K562 (cell line): ENCODE measurements at regions not wholly inside any gene's neighbourhood (a gene's known extent, or its start where the extent isn't known, plus 50 kb on each side); places are given as distances from the start of the nearest gene placed in this dataset.

Experiments used
- ATAC-seq: fragments of 200-7000 bp; cut with Tn5 transposase; 3 replicates; pipeline ENCODE4 v1.9.1; 2020; ENCODE audit warnings: moderate library complexity
- BruUV-seq: library from RNA; stranded (reverse); fragments of 400-500 nt; replicated peaks from 2 replicates; lab custom pipeline; 2021; lab: Mats Ljungman, UMichigan
- CTCF ChIA-PET: fragments of 300-600 bp; formaldehyde crosslinking; extraction: SDS; loops from one replicate; lab custom pipeline; 2021; ENCODE audit warnings: low intra/inter-chr PET ratio; lab: Yijun Ruan, JAX
- POLR2A ChIA-PET: fragments of 300-600, 350-650 bp; sonication (Branson Sonifier 250); formaldehyde crosslinking; extraction: SDS; loops from one replicate; lab custom pipeline; 2021; ENCODE audit warnings: antibody characterized with exemption, inconsistent platforms; lab: Yijun Ruan, JAX
- DNase-seq, 4 experiments: peaks; one replicate each; pipeline versions ENCODE4 v3.0.0 to v3.0.0-alpha.2; 2011 to 2018; ENCODE audit warnings: low spot score in 3 of 4, mixed read lengths in 3 of 4; ENCODE audit errors: extremely low read depth in 1 of 4
- FAIRE-seq: peaks from 2 replicates; lab custom pipeline; 2011; peaks lifted over from hg19 to GRCh38; lab: Jason Lieb, UNC
- H2AFZ ChIP-seq: 2 replicates; pipeline ENCODE4 v1.6.0; 2011; ENCODE audit warnings: low read depth, low read length, control low read depth, inconsistent platforms
- H3K27ac ChIP-seq: fragments of 200-600 bp; 3 replicates; pipeline ENCODE4 v1.8.0; 2011; ENCODE audit warnings: low read depth, mild to moderate bottlenecking, control low read depth, inconsistent platforms, low read length, moderate library complexity, mixed read lengths; ENCODE audit errors: extremely low read depth
- H3K27me3 ChIP-seq, 2 experiments: fragments of 300-600 bp in 1 of 2; 2 replicates in 1 of 2; 3 replicates in 1 of 2; pipeline versions ENCODE4 v1.6.0 to v1.8.0; 2011; ENCODE audit warnings: inconsistent platforms in 2 of 2, low read length in 2 of 2, mild to moderate bottlenecking in 1 of 2, mixed read lengths in 1 of 2, moderate library complexity in 1 of 2; ENCODE audit not compliant: control insufficient read depth in 2 of 2, insufficient read depth in 2 of 2
- H3K36me3 ChIP-seq: fragments of 300-600 bp; 3 replicates; pipeline ENCODE4 v1.8.0; 2011; ENCODE audit warnings: mild to moderate bottlenecking, low read length, inconsistent platforms; ENCODE audit not compliant: control insufficient read depth, insufficient read depth
- H3K4me1 ChIP-seq, 2 experiments: fragments of 200-600 bp in 1 of 2; replicated peaks in 1 of 2; 2 replicates in 1 of 2; 3 replicates in 1 of 2; pipeline versions ENCODE4 v1.5.1 to v1.8.0; 2011; ENCODE audit warnings: inconsistent platforms in 2 of 2, low read length in 2 of 2, mild to moderate bottlenecking in 1 of 2, mixed read lengths in 1 of 2, moderate library complexity in 1 of 2; ENCODE audit not compliant: control insufficient read depth in 2 of 2, insufficient read depth in 2 of 2
- H3K4me2 ChIP-seq: 2 replicates; pipeline ENCODE4 v1.6.1; 2011; ENCODE audit warnings: low read length, control low read depth, inconsistent platforms, mixed read lengths; ENCODE audit not compliant: insufficient read depth
- H3K4me3 ChIP-seq: fragments of 200-600 bp; sonication (generic), shearing (Covaris generic); 2 replicates; pipeline ENCODE4 v1.5.1; 2016; ENCODE audit warnings: control low read depth, inconsistent platforms
- H3K79me2 ChIP-seq: fragments of 200-600 bp; 3 replicates; pipeline ENCODE4 v1.8.0; 2011; ENCODE audit warnings: low read length, inconsistent platforms; ENCODE audit not compliant: control insufficient read depth, insufficient read depth
- H3K9ac ChIP-seq, 2 experiments: 2 replicates each; pipeline versions ENCODE4 v1.6.0 to v1.6.1; 2011; ENCODE audit warnings: low read depth in 2 of 2, low read length in 2 of 2, control low read depth in 1 of 2, inconsistent platforms in 1 of 2, mild to moderate bottlenecking in 1 of 2, mixed read lengths in 1 of 2; ENCODE audit not compliant: insufficient read depth in 1 of 2
- H3K9me1 ChIP-seq: one replicate; pipeline ENCODE4 v1.6.0; 2011; ENCODE audit warnings: inconsistent platforms, mild to moderate bottlenecking, low read length, moderate library complexity; ENCODE audit not compliant: control insufficient read depth, insufficient read depth
- H3K9me3 ChIP-seq: replicated peaks from 2 replicates; pipeline ENCODE4 v1.5.1; 2011; ENCODE audit warnings: low read depth, low read length, inconsistent platforms; ENCODE audit not compliant: control insufficient read depth, insufficient read depth
- H4K20me1 ChIP-seq: replicated peaks from 2 replicates; pipeline ENCODE4 v1.6.1; 2011; ENCODE audit warnings: low read length, inconsistent platforms, mixed read lengths; ENCODE audit not compliant: control insufficient read depth, insufficient read depth
- ARID1B ChIP-seq: fragments of 450-650 bp; IDR thresholded peaks from 2 replicates; pipeline ENCODE4 v1.6.1; 2016; ENCODE audit warnings: antibody characterized with exemption, mild to moderate bottlenecking, inconsistent platforms
- DACH1 ChIP-seq: fragments of 450-650 bp; IDR thresholded peaks from 2 replicates; pipeline ENCODE4 v1.6.1; 2018; ENCODE audit not compliant: partially characterized antibody
- DDX20 ChIP-seq: fragments of 450-650 bp; IDR thresholded peaks from 2 replicates; pipeline ENCODE4 v1.6.1; 2016; ENCODE audit warnings: missing genetic modification characterization, low read depth, mild to moderate bottlenecking, missing compliant biosample characterization, moderate library complexity
- FUS ChIP-seq: fragments of 200-400 bp; formaldehyde crosslinking; optimal IDR thresholded peaks from 2 replicates; pipeline ENCODE3; 2017; ENCODE audit warnings: low read depth, low read length
- HNRNPL ChIP-seq: fragments of 200-400 bp; formaldehyde crosslinking; IDR thresholded peaks from 2 replicates; pipeline ENCODE4 v1.6.1; 2017; ENCODE audit warnings: low read depth, mild to moderate bottlenecking, low read length
- KHSRP ChIP-seq: fragments of 450-650 bp; IDR thresholded peaks from 2 replicates; pipeline ENCODE4 v1.6.1; 2017
- MEF2A ChIP-seq: IDR thresholded peaks from 2 replicates; pipeline ENCODE4 v1.6.1; 2011; ENCODE audit warnings: low read depth, mild to moderate bottlenecking, low read length, moderate library complexity; ENCODE audit not compliant: control insufficient read depth
- PHB ChIP-seq: fragments of 250-450 bp; sonication (Bioruptor Pico); IDR thresholded peaks from 2 replicates; pipeline ENCODE4 v1.5.0; 2021
- POLR2G ChIP-seq: fragments of 200-400 bp; formaldehyde crosslinking; IDR thresholded peaks from 2 replicates; pipeline ENCODE4 v1.6.1; 2017; ENCODE audit warnings: low read depth, mild to moderate bottlenecking, antibody characterized with exemption, low read length, moderate library complexity
- PTBP1 ChIP-seq: fragments of 200-400 bp; formaldehyde crosslinking; IDR thresholded peaks from 2 replicates; pipeline ENCODE4 v1.6.1; 2017; ENCODE audit warnings: low read depth, low read length
- ZC3H4 ChIP-seq: sonication (generic); formaldehyde crosslinking; IDR thresholded peaks from 2 replicates; pipeline ENCODE4 v1.9.0; 2021; ENCODE audit warnings: missing genetic modification reagents, borderline replicate concordance
- WGBS: fragments of 100-300 bp; shearing (Covaris generic); methylation state at CpG from one replicate; pipeline ENCODE4 v1.1.6; 2016; ENCODE audit warnings: low coverage, mixed read lengths; ENCODE audit not compliant: insufficient coverage; ENCODE audit errors: missing lambda C conversion rate; 5-methylcytosine and 5-hydroxymethylcytosine counted together
- in situ Hi-C: fragments of 300-500 bp; cut with MboI; formaldehyde crosslinking; loops from 4 replicates; pipeline ENCODE4 v1.15.0; 2018; ENCODE audit warnings: inconsistent platforms, mixed read lengths
- intact Hi-C: fragments of 100-400 bp; cut with micrococcal nuclease; formaldehyde crosslinking; loops from 2 replicates; pipeline ENCODE4 v1.14.2; 2022
- TF ChIP-seq, protein P1 (sequence below): fragments of 250-450 bp; sonication (Bioruptor Pico); IDR thresholded peaks from 2 replicates; pipeline ENCODE4 v1.4.0; 2020; ENCODE audit warnings: borderline replicate concordance
- TF ChIP-seq, protein P2 (sequence below), 2 experiments: fragments of 450-650 bp in 1 of 2; sonication (generic) in 1 of 2; formaldehyde crosslinking in 1 of 2; IDR thresholded peaks; 2 replicates each; pipeline versions ENCODE4 v1.7.1 to v1.9.0; 2016 to 2022; ENCODE audit warnings: inconsistent platforms in 1 of 2, mild to moderate bottlenecking in 1 of 2, missing genetic modification reagents in 1 of 2

DNA sequence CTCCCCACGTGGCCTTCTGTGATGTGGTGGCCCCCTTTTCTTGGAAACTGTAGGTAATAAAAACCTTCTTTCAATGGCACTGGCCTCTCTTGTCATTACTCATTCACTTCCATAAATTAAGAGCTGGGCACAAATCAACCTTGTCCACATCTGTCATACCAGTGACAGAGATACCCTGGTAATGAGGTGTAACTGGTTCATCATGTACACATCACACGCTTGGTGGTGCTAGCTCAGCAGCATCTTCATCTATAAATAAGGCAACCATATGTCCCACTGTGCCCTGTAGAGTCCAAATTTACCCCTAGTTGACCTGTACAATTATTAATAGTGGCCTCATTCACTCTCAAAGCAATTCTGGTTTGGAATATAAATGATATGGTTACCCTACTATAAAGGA is 245.6 kb downstream of the HIVEP2 start:
- Histone ChIP-seq H2AFZ (no peak overlapping the region), H3K4me1 (no peaks in the 10 kb centered on the region; a peak in 2 of 5 replicates), H3K36me3 (no peaks in the 10 kb centered on the region), H3K27me3 (peaks cover 0 to 16% of the 10 kb centered on the region in 2 experiments; a peak in 3 of 5 replicates), H3K79me2 (no peaks in the 10 kb centered on the region), H3K4me3 (no peak overlapping the region), H3K4me2 (no peak overlapping the region), H4K20me1 (no peaks in the 10 kb centered on the region), H3K27ac (no peak overlapping the region), H3K9ac (no peak overlapping the region), H3K9me3 (no peaks in the 10 kb centered on the region), H3K9me1 (no peaks in the 10 kb centered on the region)
- ATAC-seq (no peak), FAIRE-seq (no peak), DNase-seq (no peak)
- intact Hi-C loops (no loop called here), in situ Hi-C loops (loop anchor here (25.0 kb wide), 1 partner anchor 588 kb away; no protein-coding TSS in a partner anchor)
- POLR2A ChIA-PET = no interaction called here
- CTCF ChIA-PET = no interaction called here
- 0% methylated on average over 2 of the region's 2 CpGs for WGBS
- no TSS peak for BruUV-seq
- TF ChIP-seq, protein P1, sequence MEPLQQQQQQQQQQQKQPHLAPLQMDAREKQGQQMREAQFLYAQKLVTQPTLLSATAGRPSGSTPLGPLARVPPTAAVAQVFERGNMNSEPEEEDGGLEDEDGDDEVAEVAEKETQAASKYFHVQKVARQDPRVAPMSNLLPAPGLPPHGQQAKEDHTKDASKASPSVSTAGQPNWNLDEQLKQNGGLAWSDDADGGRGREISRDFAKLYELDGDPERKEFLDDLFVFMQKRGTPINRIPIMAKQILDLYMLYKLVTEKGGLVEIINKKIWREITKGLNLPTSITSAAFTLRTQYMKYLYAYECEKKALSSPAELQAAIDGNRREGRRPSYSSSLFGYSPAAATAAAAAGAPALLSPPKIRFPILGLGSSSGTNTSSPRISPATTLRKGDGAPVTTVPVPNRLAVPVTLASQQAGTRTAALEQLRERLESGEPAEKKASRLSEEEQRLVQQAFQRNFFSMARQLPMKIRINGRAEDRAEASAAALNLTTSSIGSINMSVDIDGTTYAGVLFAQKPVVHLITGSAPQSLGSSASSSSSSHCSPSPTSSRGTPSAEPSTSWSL (CRISPR knock-in tag) = no peak
- TF ChIP-seq PTBP1 = no peak
- TF ChIP-seq ARID1B = no peak
- no peak for TF ChIP-seq DACH1
- no peak for TF ChIP-seq FUS
- no peak for TF ChIP-seq POLR2G
- TF ChIP-seq, protein P2, sequence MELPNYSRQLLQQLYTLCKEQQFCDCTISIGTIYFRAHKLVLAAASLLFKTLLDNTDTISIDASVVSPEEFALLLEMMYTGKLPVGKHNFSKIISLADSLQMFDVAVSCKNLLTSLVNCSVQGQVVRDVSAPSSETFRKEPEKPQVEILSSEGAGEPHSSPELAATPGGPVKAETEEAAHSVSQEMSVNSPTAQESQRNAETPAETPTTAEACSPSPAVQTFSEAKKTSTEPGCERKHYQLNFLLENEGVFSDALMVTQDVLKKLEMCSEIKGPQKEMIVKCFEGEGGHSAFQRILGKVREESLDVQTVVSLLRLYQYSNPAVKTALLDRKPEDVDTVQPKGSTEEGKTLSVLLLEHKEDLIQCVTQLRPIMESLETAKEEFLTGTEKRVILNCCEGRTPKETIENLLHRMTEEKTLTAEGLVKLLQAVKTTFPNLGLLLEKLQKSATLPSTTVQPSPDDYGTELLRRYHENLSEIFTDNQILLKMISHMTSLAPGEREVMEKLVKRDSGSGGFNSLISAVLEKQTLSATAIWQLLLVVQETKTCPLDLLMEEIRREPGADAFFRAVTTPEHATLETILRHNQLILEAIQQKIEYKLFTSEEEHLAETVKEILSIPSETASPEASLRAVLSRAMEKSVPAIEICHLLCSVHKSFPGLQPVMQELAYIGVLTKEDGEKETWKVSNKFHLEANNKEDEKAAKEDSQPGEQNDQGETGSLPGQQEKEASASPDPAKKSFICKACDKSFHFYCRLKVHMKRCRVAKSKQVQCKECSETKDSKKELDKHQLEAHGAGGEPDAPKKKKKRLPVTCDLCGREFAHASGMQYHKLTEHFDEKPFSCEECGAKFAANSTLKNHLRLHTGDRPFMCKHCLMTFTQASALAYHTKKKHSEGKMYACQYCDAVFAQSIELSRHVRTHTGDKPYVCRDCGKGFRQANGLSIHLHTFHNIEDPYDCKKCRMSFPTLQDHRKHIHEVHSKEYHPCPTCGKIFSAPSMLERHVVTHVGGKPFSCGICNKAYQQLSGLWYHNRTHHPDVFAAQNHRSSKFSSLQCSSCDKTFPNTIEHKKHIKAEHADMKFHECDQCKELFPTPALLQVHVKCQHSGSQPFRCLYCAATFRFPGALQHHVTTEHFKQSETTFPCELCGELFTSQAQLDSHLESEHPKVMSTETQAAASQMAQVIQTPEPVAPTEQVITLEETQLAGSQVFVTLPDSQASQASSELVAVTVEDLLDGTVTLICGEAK (IDR thresholded peaks at IDR 0.05) = no peak
- TF ChIP-seq, protein P2 (CRISPR knock-in tag; IDR thresholded peaks at IDR 0.05) = no peak
- TF ChIP-seq KHSRP = no peak
- TF ChIP-seq PHB (CRISPR knock-in tag) = no peak
- TF ChIP-seq DDX20 (tag) = no peak
- no peak for TF ChIP-seq MEF2A
- TF ChIP-seq HNRNPL = no peak
- no peak for TF ChIP-seq ZC3H4 (CRISPR knock-in tag)
